ENCODE measurements at regions not wholly inside any gene's neighbourhood (a gene's known extent, or its start where the extent isn't known, plus 50 kb on each side); places are given as distances from the start of the nearest gene placed in this dataset.
"Not testable (repeated sequence)": the region's sequence is repeated elsewhere in the genome, so short reads cannot be mapped to it uniquely, and the experiment has no call there.

GRCh38 chr5:39670391-39670790 is 245.6 kb upstream of the DAB2 start:
- no peak for DNase-seq (ENCODE audit: low read depth in 4 of 4, low spot score in 1 of 4)

- DNase-seq (ENCODE audit: low read depth in 4 of 4, low spot score in 1 of 4) = no peak
Measured at GRCh38 chr5:39668980-39669379, 244.2 kb upstream of the DAB2 start.

- no peak for DNase-seq (ENCODE audit: low read depth in 4 of 4, low spot score in 1 of 4)
Measured at GRCh38 chr5:39665328-39665727, 240.5 kb upstream of the DAB2 start.

- no peak for DNase-seq (ENCODE audit: low read depth in 4 of 4, low spot score in 1 of 4)
Measured at GRCh38 chr5:39662945-39663344, 238.2 kb upstream of the DAB2 start.

GRCh38 chr5:39661026-39661779 is 236.4 kb upstream of the DAB2 start:
- DNase-seq (ENCODE audit: low read depth in 4 of 4, low spot score in 1 of 4) = no peak

GRCh38 chr5:39660020-39660419 is 235.2 kb upstream of the DAB2 start:
- no peak for DNase-seq (ENCODE audit: low read depth in 4 of 4, low spot score in 1 of 4)

GRCh38 chr5:39658866-39659265 is 234.1 kb upstream of the DAB2 start:
- no peak for DNase-seq (ENCODE audit: low read depth in 4 of 4, low spot score in 1 of 4)

- no peak for DNase-seq (ENCODE audit: low read depth in 4 of 4, low spot score in 1 of 4)
Measured at GRCh38 chr5:39657943-39658342, 233.2 kb upstream of the DAB2 start.

- no peak for DNase-seq (ENCODE audit: low read depth in 4 of 4, low spot score in 1 of 4)
Measured at GRCh38 chr5:39656600-39656999, 231.8 kb upstream of the DAB2 start.

GRCh38 chr5:39654715-39655114 is 229.9 kb upstream of the DAB2 start:
- DNase-seq (ENCODE audit: low read depth in 4 of 4, low spot score in 1 of 4) = no peak

GRCh38 chr5:39652481-39652880 is 227.7 kb upstream of the DAB2 start:
- not testable (repeated sequence) for DNase-seq (ENCODE audit: low read depth in 4 of 4, low spot score in 1 of 4)

GRCh38 chr5:39652036-39652435 is 227.3 kb upstream of the DAB2 start:
- DNase-seq (ENCODE audit: low read depth in 4 of 4, low spot score in 1 of 4) = no peak

- no peak for DNase-seq (ENCODE audit: low read depth in 4 of 4, low spot score in 1 of 4)
Measured at GRCh38 chr5:39650008-39650762, 225.4 kb upstream of the DAB2 start.

- no peak for DNase-seq (ENCODE audit: low read depth in 4 of 4, low spot score in 1 of 4)
Measured at GRCh38 chr5:39648848-39649227, 224.1 kb upstream of the DAB2 start.

- DNase-seq (ENCODE audit: low read depth in 4 of 4, low spot score in 1 of 4) = no peak
Measured at GRCh38 chr5:39648085-39648847, 223.5 kb upstream of the DAB2 start.

GRCh38 chr5:39640552-39640951 is 215.8 kb upstream of the DAB2 start:
- no peak for DNase-seq (ENCODE audit: low read depth in 4 of 4, low spot score in 1 of 4)

GRCh38 chr5:39639618-39640089 is 214.9 kb upstream of the DAB2 start:
- no peak for DNase-seq (ENCODE audit: low read depth in 4 of 4, low spot score in 1 of 4)

GRCh38 chr5:39638813-39639212 is 214.0 kb upstream of the DAB2 start:
- no peak for DNase-seq (ENCODE audit: low read depth in 4 of 4, low spot score in 1 of 4)

GRCh38 chr5:39633057-39633456 is 208.3 kb upstream of the DAB2 start:
- no peak for DNase-seq (ENCODE audit: low read depth in 4 of 4, low spot score in 1 of 4)

GRCh38 chr5:39631958-39632357 is 207.2 kb upstream of the DAB2 start:
- DNase-seq (ENCODE audit: low read depth in 4 of 4, low spot score in 1 of 4) = no peak

- DNase-seq (ENCODE audit: low read depth in 4 of 4, low spot score in 1 of 4) = no peak
Measured at GRCh38 chr5:39629946-39630345, 205.2 kb upstream of the DAB2 start.

GRCh38 chr5:39628348-39628747 is 203.6 kb upstream of the DAB2 start:
- no peak for DNase-seq (ENCODE audit: low read depth in 4 of 4, low spot score in 1 of 4)
